GM12878 (cell line): ENCODE measurements at regions not wholly inside any gene's neighbourhood (a gene's known extent, or its start where the extent isn't known, plus 50 kb on each side); places are given as distances from the start of the nearest gene placed in this dataset.

ENCODE experiments used
- ATAC-seq: fragments of 200-7000 bp; cut with Tn5 transposase; 3 replicates; pipeline ENCODE4 v1.9.1; 2020; ENCODE audit warnings: mild to moderate bottlenecking, moderate library complexity
- BruUV-seq: library from RNA; stranded (reverse); fragments of 400-500 nt; replicated peaks from 2 replicates; lab custom pipeline; 2021; lab: Mats Ljungman, UMichigan
- CTCF ChIA-PET: fragments of 300-600 bp; sonication (Branson Sonifier 250); formaldehyde crosslinking; extraction: SDS; loops from one replicate; lab custom pipeline; 2021; ENCODE audit warnings: inconsistent platforms; lab: Yijun Ruan, JAX
- POLR2A ChIA-PET: fragments of 350-600 bp; formaldehyde crosslinking; extraction: SDS; loops from one replicate; lab custom pipeline; 2021; ENCODE audit warnings: inconsistent platforms; lab: Charles Lee
- RAD21 ChIA-PET: fragments of 300-600 bp; sonication (Branson Sonifier 250); formaldehyde crosslinking; loops from one replicate; lab custom pipeline; 2023; ENCODE audit warnings: antibody characterized with exemption; ENCODE audit not compliant: unreplicated experiment; lab: Charles Lee
- SMC1A ChIA-PET: fragments of 300-600 bp; sonication (Branson Sonifier 250); formaldehyde crosslinking; loops from one replicate; lab custom pipeline; 2023; ENCODE audit not compliant: unreplicated experiment, uncharacterized antibody; lab: Charles Lee
- DNase-seq: peaks from one replicate; pipeline ENCODE4 v3.0.0-alpha.2; 2011; ENCODE audit warnings: low read depth, low spot score
- FAIRE-seq: peaks from 3 replicates; lab custom pipeline; 2011; peaks lifted over from hg19 to GRCh38; lab: Jason Lieb, UNC
- H2AFZ ChIP-seq: 2 replicates; pipeline ENCODE4 v1.6.0; 2011; ENCODE audit warnings: low read depth, low read length, control low read depth; ENCODE audit not compliant: control insufficient read depth
- H3K27ac ChIP-seq: 2 replicates; pipeline ENCODE4 v1.5.1; 2011; ENCODE audit warnings: control low read depth; ENCODE audit not compliant: control insufficient read depth, insufficient read depth
- H3K27me3 ChIP-seq, 2 experiments: replicated peaks in 1 of 2; 2 replicates each; pipeline versions ENCODE4 v1.6.0 to v1.6.1; 2011; ENCODE audit warnings: low read length in 1 of 2; ENCODE audit not compliant: control insufficient read depth in 2 of 2, insufficient read depth in 2 of 2
- H3K36me3 ChIP-seq, 2 experiments: 2 replicates each; pipeline ENCODE4 v1.5.1; 2011; ENCODE audit warnings: low read length in 1 of 2; ENCODE audit not compliant: control insufficient read depth in 2 of 2, insufficient read depth in 2 of 2
- H3K4me1 ChIP-seq: 2 replicates; pipeline ENCODE4 v1.6.1; 2011; ENCODE audit warnings: mild to moderate bottlenecking, low read length, moderate library complexity, mixed read lengths; ENCODE audit not compliant: control insufficient read depth, insufficient read depth
- H3K4me2 ChIP-seq: 2 replicates; pipeline ENCODE4 v1.6.0; 2011; ENCODE audit warnings: control low read depth; ENCODE audit not compliant: control insufficient read depth, insufficient read depth
- H3K4me3 ChIP-seq: fragments of 200-600 bp; sonication (generic); 2 replicates; pipeline ENCODE4 v1.5.1; 2016
- H3K79me2 ChIP-seq: 2 replicates; pipeline ENCODE4 v1.6.0; 2011; ENCODE audit warnings: low read length; ENCODE audit not compliant: control insufficient read depth, insufficient read depth
- H3K9ac ChIP-seq: 2 replicates; pipeline ENCODE4 v1.8.0; 2011; ENCODE audit warnings: low read length, control low read depth, mixed read lengths; ENCODE audit not compliant: control insufficient read depth, insufficient read depth
- H3K9me3 ChIP-seq: replicated peaks from 3 replicates; pipeline ENCODE4 v1.5.1; 2011; ENCODE audit warnings: mild to moderate bottlenecking, low read length; ENCODE audit not compliant: control insufficient read depth, insufficient read depth
- H4K20me1 ChIP-seq: 2 replicates; pipeline ENCODE4 v1.6.0; 2011; ENCODE audit not compliant: control insufficient read depth, insufficient read depth
- BACH1 ChIP-seq: fragments of 450-650 bp; IDR thresholded peaks from 2 replicates; pipeline ENCODE4 v1.6.1; 2017; ENCODE audit warnings: mild to moderate bottlenecking, borderline replicate concordance
- BMI1 ChIP-seq: fragments of 450-650 bp; IDR thresholded peaks from 2 replicates; pipeline ENCODE4 v1.6.1; 2016; ENCODE audit warnings: mild to moderate bottlenecking, moderate library complexity, borderline replicate concordance
- CHD2 ChIP-seq: IDR thresholded peaks from 2 replicates; pipeline ENCODE4 v1.6.1; 2011; ENCODE audit warnings: low read depth, low read length, improper control_type of control experiment, borderline replicate concordance
- CHD4 ChIP-seq: fragments of 200-600 bp; sonication (generic); IDR thresholded peaks from 2 replicates; pipeline ENCODE4 v1.6.1; 2016; ENCODE audit warnings: mild to moderate bottlenecking
- IRF4 ChIP-seq: IDR thresholded peaks from 2 replicates; pipeline ENCODE4 v1.6.1; 2011; ENCODE audit warnings: low read depth, low read length
- MTA3 ChIP-seq: IDR thresholded peaks from 2 replicates; pipeline ENCODE4 v1.6.1; 2012; ENCODE audit warnings: low read length, inconsistent platforms, borderline replicate concordance
- MYB ChIP-seq: fragments of 150-350 bp; IDR thresholded peaks from 2 replicates; pipeline ENCODE4 v1.6.1; 2014; ENCODE audit warnings: mild to moderate bottlenecking, low read depth, low read length, borderline replicate concordance
- POU2F2 ChIP-seq: IDR thresholded peaks from 3 replicates; pipeline ENCODE4 v1.6.1; 2011; ENCODE audit warnings: low read depth, mild to moderate bottlenecking, low read length, borderline replicate concordance
- RB1 ChIP-seq: fragments of 450-650 bp; formaldehyde crosslinking; IDR thresholded peaks from 2 replicates; pipeline ENCODE4 v1.6.1; 2017; ENCODE audit warnings: mild to moderate bottlenecking, borderline replicate concordance
- RCOR1 ChIP-seq: conservative IDR thresholded peaks from 2 replicates; pipeline ENCODE4 v1.6.1; 2012; ENCODE audit warnings: low read depth, low read length, improper control_type of control experiment
- SIN3A ChIP-seq: IDR thresholded peaks from 2 replicates; pipeline ENCODE4 v1.6.1; 2012; ENCODE audit warnings: low read depth, low read length, improper control_type of control experiment
- SMAD1 ChIP-seq: fragments of 450-650 bp; IDR thresholded peaks from 2 replicates; pipeline ENCODE4 v1.6.1; 2018; ENCODE audit warnings: mild to moderate bottlenecking, low read depth; ENCODE audit not compliant: partially characterized antibody
- SMAD5 ChIP-seq: IDR thresholded peaks from 2 replicates; pipeline ENCODE4 v1.6.1; 2016; ENCODE audit warnings: antibody characterized with exemption, low read depth
- SREBF2 ChIP-seq: IDR thresholded peaks from 2 replicates; pipeline ENCODE4 v1.6.1; 2012; ENCODE audit warnings: mild to moderate bottlenecking, low read length
- TAF1 ChIP-seq: IDR thresholded peaks from 2 replicates; pipeline ENCODE4 v1.6.1; 2011; ENCODE audit warnings: mild to moderate bottlenecking, low read depth, low read length, borderline replicate concordance
- TARDBP ChIP-seq: IDR thresholded peaks from 2 replicates; pipeline ENCODE4 v1.6.1; 2016; ENCODE audit warnings: borderline replicate concordance
- TCF12 ChIP-seq: IDR thresholded peaks from 2 replicates; pipeline ENCODE4 v1.6.1; 2011; ENCODE audit warnings: low read depth, mild to moderate bottlenecking, low read length
- TCF3 ChIP-seq: IDR thresholded peaks from 2 replicates; pipeline ENCODE4 v1.6.1; 2012; ENCODE audit warnings: low read depth, mild to moderate bottlenecking, low read length, borderline replicate concordance; ENCODE audit not compliant: insufficient read depth
- ZNF24 ChIP-seq: fragments of 450-650 bp; IDR thresholded peaks from 2 replicates; pipeline ENCODE4 v1.6.1; 2017; ENCODE audit warnings: antibody characterized with exemption, mild to moderate bottlenecking
- ZNF384 ChIP-seq: IDR thresholded peaks from 2 replicates; pipeline ENCODE4 v1.6.1; 2012; ENCODE audit warnings: low read depth, mild to moderate bottlenecking, low read length, improper control_type of control experiment, borderline replicate concordance
- ZNF622 ChIP-seq: fragments of 450-650 bp; IDR thresholded peaks from 2 replicates; pipeline ENCODE4 v1.6.1; 2017; ENCODE audit warnings: mild to moderate bottlenecking, inconsistent platforms
- ZSCAN29 ChIP-seq: fragments of 450-650 bp; IDR thresholded peaks from 2 replicates; pipeline ENCODE4 v1.6.1; 2017; ENCODE audit warnings: mild to moderate bottlenecking, moderate library complexity
- WGBS: methylation state at CpG from one replicate; pipeline ENCODE4 v1.1.6; 2016; ENCODE audit warnings: low lambda C conversion rate; ENCODE audit not compliant: insufficient replicate concordance, insufficient coverage; ENCODE audit errors: missing lambda C conversion rate; 5-methylcytosine and 5-hydroxymethylcytosine counted together
- in situ Hi-C: fragments of 300-500 bp; cut with MboI; formaldehyde crosslinking; loops from 9 replicates; pipeline ENCODE4 v1.14.3; 2018; ENCODE audit warnings: mixed read lengths
- intact Hi-C: fragments of 100-400 bp; cut with micrococcal nuclease; formaldehyde crosslinking; loops from one replicate; pipeline ENCODE4 v1.14.2; 2022; ENCODE audit not compliant: unreplicated experiment

- SMC1A ChIA-PET = interaction anchor here (2.1 kb wide), 1 partner anchor 12 kb away, joined by 5 read pairs; no protein-coding TSS in a partner anchor
- POLR2A ChIA-PET = no interaction called here
- BruUV-seq = no TSS peak
- Histone ChIP-seq H2AFZ (no peak overlapping the region), H4K20me1 (no peaks in the 10 kb centered on the region), H3K27me3 (no peaks in the 10 kb centered on the region), H3K36me3 (no peaks in the 10 kb centered on the region), H3K9ac (no peak overlapping the region), H3K9me3 (no peaks in the 10 kb centered on the region), H3K4me2 (no peak overlapping the region), H3K27ac (no peak overlapping the region), H3K4me1 (no peaks in the 10 kb centered on the region), H3K79me2 (no peaks in the 10 kb centered on the region), H3K4me3 (no peak overlapping the region)
- RAD21 ChIA-PET = no interaction called here
- 0% methylated on average over 1 of the region's 1 CpG for WGBS
- ATAC-seq = no peak
- no peak for FAIRE-seq
- CTCF ChIA-PET = interaction anchor here (0.6 to 1.7 kb wide), 2 partner anchors 10 to 992 kb away, joined by 3 to 4 read pairs; no protein-coding TSS in a partner anchor
- in situ Hi-C loops = no loop called here
- DNase-seq = no peak
- intact Hi-C loops = no loop called here
- TF ChIP-seq ZNF24 = no peak
- TF ChIP-seq TCF12 = no peak
Observed at GRCh38 chr11:28981381-28981780, 873.2 kb downstream of the METTL15 start.

DNA sequence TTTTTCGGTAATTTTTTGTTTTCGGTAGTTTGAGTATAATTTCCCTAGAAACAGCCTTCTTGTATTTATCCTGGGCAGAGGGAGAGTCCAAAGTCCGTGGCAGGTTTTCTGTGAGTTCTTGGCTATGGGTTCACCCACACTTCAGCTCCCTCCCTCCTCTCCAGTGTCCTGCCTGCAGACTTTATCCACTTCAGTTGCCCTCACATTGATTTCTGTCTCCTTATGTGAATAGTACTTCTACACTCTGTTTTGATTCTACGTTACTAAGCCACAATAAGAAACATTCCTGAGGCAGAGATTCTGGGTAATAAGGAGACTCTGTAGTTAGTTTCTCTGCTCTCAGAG lies 868.6 kb downstream of the METTL15 start:
- Histone ChIP-seq H3K36me3 (no peaks in the 10 kb centered on the region), H3K27ac (no peak overlapping the region), H3K4me1 (no peaks in the 10 kb centered on the region), H3K4me2 (no peak overlapping the region), H3K79me2 (no peaks in the 10 kb centered on the region), H2AFZ (no peak overlapping the region), H3K9me3 (no peaks in the 10 kb centered on the region), H3K27me3 (no peaks in the 10 kb centered on the region), H3K4me3 (no peak overlapping the region), H4K20me1 (no peaks in the 10 kb centered on the region), H3K9ac (no peak overlapping the region)
- intact Hi-C loops (no loop called here), in situ Hi-C loops (no loop called here)
- ChIA-PET SMC1A (no interaction called here), CTCF (no interaction called here), POLR2A (no interaction called here), RAD21 (no interaction called here)
- ATAC-seq (no peak), DNase-seq (no peak), FAIRE-seq (no peak)
- TF ChIP-seq MYB (no peak), RB1 (no peak), BACH1 (no peak), TAF1 (no peak), TARDBP (no peak), ZNF384 (no peak), SIN3A (no peak), TCF3 (no peak), ZSCAN29 (no peak), ZNF622 (no peak), CHD2 (no peak), POU2F2 (no peak), CHD4 (no peak), SREBF2 (no peak), MTA3 (no peak), RCOR1 (no peak), SMAD5 (no peak), IRF4 (no peak), SMAD1 (no peak), BMI1 (no peak)
- no TSS peak for BruUV-seq
- WGBS = 39% methylated on average over 4 of the region's 4 CpGs
